HG02678 (cell line): ENCODE measurements at regions not wholly inside any gene's neighbourhood (a gene's known extent, or its start where the extent isn't known, plus 50 kb on each side); places are given as distances from the start of the nearest gene placed in this dataset.
"Not testable (repeated sequence)": the region's sequence is repeated elsewhere in the genome, so short reads cannot be mapped to it uniquely, and the experiment has no call there.

Experiments used
- ATAC-seq: cut with Tn5 transposase; IDR thresholded peaks from one replicate; pipeline ENCODE4 v1.9.1; 2021; ENCODE audit warnings: mild to moderate bottlenecking, moderate library complexity; ENCODE audit not compliant: unreplicated experiment

DNA sequence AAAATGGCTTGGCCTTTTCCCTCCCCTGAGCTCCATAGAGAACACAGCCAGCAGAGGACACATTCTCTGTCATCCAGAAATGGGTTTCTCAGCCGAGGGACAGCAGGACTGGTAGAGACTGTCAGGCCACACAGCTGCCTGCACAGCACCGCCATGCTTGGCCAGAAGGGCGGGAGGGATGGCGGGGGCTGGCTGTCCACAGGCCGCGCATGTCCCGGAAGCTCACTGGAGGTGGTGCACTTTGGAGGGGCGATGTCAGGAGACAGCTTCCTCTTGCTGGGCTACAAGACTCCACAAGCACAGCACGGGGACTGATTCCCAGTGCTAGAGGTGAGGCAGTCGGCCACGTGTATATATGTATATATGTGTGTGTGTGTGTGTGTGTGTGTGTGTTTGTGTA is 125.3 kb downstream of the GOLGA6L4 start:
- ATAC-seq = not testable (repeated sequence)

DNA sequence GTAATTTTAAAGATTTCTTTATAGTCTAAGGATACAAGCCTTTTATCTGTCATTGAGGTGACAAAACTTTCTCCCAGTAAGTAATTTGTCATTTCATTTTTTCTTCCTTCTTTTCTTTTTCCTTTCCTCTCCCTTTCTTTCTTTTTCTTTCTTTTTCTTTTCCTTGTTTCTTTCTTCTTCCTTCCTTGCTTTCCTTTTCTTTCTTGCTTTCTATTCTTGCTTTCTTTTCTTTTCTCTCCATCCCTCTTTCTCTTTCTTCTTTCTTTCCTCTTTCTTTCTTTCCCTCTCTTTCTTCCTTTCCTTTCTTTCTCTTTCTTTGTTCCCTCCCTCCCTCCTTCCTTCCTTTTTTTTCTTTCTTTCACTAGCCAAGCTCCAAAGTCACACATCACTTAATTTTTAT is 148.8 kb downstream of the GOLGA6L4 start:
- ATAC-seq = not testable (repeated sequence)

DNA sequence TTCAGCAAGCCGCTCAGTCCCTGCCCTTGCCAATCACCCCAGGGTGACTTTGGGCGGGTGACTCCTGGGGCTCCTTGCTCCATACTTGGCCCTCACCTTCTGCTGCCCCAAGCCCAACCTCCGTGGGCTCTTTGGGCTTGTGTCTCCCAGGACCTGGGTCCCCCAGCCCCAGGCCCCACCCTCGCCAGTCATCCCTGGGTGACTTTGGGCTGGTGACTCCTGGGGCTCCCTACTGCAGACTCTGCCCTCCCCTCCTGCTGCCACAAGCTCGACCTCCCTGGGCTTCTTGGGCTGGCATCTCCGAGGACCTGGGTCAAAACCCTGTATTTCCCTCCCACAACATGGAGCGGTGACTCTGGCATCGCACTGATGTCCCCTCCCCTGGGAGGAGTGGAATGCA is 151.5 kb downstream of the GOLGA6L4 start:
- ATAC-seq = no peak

DNA sequence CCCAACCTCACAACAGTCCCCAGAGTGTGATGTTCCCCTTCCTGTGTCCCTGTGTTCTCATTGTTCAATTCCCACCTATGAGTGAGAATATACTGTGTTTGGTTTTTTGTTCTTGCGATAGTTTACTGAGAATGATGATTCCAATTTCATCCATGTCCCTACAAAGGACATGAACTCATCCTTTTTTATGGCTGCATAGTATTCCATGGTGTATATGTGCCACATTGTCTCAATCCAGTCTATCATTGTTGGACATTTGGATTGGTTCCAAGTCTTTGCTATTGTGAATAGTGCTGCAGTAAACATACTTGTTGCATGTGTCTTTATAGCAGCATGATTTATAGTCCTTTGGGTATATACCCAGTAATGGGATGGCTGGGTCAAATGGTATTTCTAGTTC is 152.6 kb downstream of the GOLGA6L4 start:
- not testable (repeated sequence) for ATAC-seq

DNA sequence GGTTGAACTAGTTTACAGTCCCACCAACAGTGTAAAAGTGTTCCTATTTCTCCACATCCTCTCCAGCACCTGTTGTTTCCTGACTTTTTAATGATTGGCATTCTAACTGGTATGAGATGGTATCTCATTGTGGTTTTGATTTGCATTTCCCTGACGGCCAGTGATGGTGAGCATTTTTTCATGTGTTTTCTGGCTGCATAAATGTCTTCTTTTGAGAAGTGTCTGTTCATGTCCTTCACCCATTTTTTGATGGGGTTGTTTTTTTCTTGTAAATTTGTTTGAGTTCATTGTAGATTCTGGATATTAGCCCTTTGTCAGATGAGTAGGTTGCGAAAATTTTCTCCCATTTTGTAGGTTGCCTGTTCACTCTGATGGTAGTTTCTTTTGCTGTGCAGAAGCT is 153.1 kb downstream of the GOLGA6L4 start:
- not testable (repeated sequence) for ATAC-seq

DNA sequence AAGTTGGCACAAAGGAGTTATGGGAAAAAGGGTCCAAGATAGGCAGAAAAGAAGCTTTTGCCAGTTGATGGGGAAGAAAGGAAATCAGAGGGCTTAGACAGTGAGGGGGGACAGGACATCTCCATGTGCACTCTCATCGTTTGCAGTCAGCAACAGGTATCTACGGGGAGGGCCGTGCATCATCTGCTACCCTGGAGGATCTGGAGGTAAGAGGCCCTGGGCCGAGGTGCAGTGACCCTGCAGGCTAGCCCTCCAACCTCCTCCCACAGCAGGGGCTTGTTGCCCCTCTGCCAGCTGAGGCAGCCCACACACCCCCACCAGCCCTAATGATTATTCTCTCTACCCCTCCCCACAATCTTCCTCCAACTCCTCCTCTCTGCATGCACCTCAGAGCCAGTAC is 154.8 kb downstream of the GOLGA6L4 start:
- not testable (repeated sequence) for ATAC-seq

DNA sequence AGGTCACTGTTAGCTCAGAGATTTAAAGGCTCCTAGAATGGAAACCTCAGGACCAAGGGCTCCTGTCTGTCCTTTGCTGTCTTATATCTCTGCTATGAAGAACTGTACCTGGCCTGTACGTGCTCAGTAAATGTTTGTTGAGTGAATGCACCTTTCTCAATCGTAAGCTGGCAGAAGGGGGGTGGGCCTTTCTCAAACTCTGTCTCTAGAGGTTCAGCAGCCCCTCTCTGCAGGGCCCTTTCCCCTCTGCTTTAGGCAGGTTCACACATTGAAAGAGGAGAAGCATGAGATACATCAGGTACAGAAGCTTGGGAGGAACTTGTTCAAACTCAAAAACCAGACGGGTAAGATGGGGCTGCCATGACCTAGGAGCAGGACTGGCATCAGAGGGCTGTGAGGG is 155.6 kb downstream of the GOLGA6L4 start:
- no peak for ATAC-seq

DNA sequence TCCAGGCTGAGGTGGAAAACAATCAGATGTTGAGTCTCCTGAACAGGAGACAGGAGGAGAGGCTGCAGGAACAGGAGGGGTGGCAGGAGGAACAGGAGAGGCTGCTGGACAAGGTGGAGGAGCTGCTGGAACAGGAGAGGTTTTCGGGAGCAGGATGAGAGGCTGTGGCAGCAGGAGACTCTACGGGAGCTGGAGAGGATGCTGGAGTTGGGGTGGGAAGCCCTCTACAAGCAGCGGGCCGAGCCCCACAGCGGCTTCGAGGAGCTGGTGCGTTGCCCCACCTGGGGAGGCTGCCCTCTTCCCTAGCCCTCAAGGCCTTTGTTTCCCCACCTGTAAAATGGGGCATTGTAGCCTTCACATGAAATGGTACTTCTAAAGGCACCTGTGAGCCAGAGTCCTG is 156.4 kb downstream of the GOLGA6L4 start:
- not testable (repeated sequence) for ATAC-seq

DNA sequence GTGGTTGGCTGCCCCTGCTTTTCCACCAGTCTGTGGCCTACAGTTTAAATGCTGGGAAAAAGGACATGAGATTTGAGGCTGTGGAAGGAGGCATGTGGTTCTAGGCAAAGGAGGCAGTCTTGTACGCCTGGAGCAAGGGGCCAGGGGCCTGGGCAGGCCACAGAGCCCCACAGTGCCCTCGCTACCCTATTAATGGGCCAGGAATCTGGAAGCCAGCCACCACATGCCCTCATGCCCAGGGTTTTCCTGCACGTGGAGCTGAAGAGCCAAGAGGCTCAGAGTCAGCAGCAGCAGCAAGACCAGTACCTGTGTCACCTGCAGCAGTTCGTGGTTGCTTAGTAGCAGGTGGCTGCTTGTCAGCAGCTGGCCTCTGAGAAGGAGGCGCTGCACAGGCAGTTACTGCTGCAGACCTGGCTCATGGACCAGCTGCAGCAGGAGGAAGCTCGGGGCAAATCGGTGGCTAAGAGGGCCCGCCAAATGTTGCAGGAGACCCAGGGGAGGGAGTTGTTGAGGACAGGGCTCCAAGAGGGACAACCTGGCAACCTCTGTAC is 157.9 kb downstream of the GOLGA6L4 start:
- ATAC-seq = not testable (repeated sequence)

DNA sequence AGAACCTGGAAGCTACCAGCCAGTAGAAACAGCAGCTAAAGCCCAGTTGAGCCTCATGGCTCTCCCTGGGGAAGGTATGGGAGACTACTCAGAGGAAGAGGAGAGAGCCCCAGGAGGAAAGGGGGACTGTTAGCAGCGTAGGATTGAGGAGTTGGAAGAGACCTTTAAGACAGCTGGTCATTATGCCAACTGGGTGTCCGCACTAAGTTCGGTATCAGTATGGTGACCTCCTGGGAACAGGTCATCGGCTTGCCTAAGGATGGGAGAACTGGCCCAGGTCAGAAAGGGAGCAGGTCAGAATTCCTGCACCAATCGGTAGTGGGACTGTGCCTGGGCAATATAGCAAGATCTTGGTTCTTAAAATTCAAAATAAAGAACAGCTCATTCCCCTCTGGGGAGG is 158.4 kb downstream of the GOLGA6L4 start:
- not testable (repeated sequence) for ATAC-seq

DNA sequence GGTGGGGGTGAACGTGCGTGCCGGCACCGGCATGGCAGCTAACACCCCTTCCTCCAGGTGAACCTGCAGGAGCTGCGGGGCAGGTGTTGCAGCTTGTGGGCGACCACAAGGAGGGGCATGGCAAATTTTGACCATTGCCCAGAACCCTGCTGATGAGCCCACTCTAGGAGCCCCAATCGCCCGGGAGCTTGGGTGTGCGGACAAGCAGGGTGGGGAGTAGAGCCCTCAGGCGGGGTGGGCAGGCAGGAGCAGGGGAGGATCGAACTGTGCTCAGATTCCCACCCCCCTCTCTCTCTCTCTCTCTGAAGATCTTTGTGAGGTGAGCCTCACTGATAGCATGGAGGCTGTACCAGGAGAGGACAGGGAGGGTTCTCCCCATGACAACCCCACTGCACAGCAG is 159.8 kb downstream of the GOLGA6L4 start:
- ATAC-seq = not testable (repeated sequence)

DNA sequence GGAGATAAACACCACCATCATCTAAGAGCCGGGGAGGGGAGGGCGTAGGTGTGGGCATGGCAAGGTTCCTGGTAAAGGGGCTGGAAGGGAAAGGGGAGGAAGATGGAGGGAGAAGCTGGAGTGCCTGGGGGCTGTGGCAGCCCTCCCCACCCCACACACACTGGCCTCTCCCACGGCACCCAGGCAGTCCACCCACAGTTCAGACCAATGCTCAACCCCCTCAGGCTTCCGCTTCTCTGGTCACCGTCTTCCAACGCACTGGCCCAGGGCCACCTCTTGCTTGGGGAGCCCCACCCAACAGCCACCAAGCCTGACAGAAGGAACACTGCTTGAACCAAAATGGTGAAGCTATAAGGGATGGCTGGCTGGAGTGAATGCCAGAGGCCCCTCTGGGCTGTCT is 160.3 kb downstream of the GOLGA6L4 start:
- not testable (repeated sequence) for ATAC-seq

DNA sequence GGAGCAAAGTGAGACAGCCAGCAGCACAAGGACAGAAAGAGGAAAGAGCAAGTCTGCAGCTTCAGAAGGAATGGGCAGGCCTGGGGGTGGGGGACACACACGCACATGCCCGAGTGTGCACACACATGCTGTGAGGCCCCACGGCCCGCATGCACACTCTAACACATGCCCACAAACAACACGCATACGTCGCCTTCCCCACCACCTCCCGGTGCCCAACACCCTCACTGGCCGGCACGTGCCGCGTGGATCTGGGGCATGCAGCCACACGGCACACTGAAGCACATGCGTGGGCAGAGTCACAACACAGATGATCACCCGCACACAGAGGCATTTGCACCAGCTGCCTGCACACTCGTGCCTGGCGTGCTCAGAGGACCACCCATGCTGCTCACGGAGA is 161.5 kb downstream of the GOLGA6L4 start:
- ATAC-seq = not testable (repeated sequence)

DNA sequence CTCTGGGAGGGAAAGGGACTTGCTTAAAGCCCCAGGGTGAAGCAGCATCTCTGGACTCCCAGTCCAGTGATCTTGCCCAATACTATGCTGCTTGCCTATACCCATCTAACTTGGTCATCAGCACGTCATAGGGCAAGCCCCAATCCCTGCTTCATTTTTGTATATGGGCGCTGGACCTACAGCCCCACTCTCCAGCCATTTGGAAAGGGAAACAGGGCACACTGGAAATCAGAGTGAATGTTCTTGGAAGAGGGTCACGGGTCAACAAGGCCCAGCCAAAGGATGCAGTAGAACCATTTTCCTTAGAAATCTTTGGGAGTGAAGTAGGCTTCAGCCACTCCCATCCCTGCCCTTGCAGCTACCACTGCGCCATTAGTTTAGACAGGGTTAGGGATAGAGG is 162.5 kb downstream of the GOLGA6L4 start:
- not testable (repeated sequence) for ATAC-seq

DNA sequence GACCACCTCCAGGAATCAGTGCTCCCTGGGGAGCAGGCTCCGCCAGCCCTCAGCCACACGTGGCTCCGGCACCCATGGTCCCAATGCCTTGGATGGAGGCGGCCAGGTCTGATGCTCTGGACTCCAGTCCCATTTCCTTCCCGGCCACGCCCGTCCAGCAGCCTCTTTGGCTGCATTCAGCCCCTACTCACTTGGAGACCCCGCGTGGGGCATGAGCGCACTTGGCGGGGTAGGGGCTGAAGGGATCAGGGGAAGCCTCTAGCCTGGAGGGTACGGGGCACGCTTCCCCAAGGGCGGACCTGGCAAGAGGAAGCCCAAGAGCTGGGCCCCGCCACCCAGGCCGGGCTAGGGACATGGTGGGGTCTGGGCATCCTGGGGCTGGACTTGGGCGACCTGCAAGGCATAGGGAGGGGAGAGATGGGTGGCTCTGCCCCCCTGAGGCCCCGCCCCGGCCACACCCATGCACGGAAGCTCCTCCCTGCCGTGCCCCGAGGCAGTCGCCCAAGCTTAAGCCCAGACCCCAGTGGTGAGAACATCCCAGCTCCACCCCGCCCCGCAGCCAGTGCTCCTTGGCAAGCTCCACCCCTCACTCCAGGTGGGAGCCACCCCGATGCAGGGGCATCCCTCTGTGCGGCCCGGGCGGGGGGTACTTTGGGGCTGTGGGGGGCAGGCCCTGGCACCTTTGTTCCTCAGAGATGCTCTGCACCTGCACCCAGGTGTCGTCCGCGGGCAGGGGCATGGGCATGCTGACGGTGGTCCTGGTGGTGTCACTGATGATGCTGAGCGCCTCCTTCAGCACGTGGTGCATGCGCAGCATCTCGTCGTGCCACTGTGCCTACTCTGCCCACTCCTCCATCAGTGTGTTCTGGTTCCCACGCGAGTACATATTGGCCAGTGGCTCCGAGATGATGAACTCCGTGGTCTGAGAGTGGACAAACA is 163.5 kb downstream of the GOLGA6L4 start:
- no peak for ATAC-seq

DNA sequence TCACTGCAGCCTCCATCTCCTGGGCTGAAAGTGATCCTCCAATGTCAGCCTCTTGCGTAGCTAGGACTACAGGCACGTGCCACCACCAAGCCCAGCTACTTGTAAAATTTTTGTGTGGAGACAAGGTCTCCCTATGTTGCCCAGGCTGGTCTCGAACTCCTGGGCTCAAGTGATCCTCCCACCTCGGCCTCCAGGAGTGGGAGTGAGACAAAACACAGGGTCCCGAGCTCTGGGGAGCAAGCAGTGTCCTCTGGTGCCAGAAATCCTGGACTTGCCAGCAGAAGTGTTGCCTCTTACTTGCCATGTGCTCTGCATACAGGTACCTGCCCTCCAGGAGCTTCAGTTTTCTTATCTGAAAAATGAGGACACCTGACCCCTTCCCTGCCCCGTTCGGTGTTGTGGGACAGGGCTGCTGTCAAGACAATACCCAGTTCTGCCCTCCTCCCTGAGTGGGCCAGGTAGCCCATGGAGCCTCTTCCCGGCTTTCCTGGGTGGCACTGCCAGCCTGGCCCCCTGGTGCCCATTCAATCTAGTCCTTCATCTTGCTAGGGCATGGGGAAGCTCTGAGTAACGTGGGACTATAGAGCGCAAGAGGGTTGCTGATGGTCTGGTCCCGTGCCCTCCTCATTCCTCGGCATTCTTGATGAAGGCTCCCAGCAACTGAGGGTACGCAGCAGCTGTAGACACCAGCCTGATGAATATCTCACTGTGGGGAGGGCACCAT is 164.6 kb downstream of the GOLGA6L4 start:
- no peak for ATAC-seq

DNA sequence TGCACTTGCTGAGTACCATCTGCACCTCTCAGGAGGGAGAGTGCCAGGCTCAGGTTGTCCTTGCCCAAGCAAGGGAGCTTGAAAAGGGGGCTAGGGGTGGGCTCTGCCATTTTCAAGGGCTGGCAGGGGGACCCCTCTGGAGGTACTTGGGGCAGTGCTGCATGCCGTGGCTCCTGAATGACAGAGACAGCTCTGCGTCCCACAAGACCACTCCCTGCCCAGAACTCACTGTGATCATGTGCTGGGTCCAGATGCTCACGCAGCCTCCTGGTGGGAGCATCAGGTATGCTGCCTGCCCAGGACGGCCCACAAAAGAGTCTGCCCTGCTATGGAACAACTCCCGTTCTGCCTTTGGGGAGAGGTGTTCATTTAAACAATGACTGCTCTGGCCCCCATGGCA is 165.2 kb downstream of the GOLGA6L4 start:
- ATAC-seq = no peak

DNA sequence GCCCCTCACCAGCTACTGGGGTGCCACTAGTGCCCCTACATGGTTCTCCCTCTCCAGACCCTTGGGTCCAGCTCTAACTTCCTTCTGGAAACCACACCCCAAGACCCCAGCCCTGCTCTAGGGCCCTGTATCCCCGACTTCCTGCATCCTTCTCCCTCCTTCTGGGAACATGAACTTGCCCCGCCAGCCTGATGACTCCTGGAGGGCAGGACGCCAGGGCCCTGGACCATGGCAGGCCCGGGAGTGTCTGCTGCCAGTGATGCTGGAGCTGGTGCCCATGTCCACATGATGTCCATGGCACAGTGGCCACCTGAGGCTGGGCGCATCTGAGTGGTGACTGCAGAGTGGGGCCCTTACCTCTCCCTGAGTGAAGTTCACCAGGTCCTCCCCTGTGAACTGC is 165.9 kb downstream of the GOLGA6L4 start:
- not testable (repeated sequence) for ATAC-seq

DNA sequence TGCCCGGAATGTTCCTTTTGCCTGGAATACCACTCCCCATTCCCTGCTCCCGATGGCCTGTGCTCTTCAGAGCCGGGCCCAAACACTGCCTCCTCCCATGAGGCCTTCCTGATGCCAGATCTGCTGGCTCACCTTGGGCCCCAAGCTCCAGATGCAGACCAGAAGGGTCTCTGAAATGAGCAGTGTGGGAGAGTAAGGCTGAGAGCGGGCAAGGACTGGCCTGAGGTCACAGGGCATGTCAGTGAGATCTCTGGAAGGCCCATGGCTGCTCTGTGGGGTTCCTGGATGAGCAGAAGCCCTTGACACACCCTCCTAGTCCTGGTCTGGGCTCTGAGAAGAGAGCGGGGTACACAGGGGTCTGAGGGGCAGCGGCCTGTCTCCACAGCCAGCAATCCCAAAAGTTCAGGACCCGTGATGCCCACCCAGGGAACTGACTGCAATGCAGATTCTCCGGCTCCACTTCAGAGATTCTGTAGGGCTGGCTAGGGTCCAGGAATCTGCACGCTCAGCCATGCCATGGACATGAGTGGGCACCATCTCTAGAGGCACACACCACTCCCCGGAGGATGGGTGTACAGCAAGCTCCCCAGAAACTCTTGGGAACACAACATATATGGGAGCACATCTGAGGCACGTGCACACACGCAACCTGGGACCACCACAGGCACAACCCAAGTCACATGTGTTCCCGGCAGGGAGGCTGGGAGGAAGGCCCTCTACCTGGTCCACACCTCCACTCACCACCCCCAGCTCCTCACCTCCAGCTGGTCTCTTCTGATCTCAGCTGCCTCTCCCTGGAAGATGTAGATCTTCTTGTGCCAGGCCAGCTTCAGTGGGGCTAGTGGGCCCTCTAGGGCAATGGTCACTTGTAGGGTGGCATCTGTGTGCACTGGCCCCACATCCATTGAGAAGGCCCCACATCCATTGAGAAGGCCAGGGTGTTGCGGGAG is 166.6 kb downstream of the GOLGA6L4 start:
- not testable (repeated sequence) for ATAC-seq

DNA sequence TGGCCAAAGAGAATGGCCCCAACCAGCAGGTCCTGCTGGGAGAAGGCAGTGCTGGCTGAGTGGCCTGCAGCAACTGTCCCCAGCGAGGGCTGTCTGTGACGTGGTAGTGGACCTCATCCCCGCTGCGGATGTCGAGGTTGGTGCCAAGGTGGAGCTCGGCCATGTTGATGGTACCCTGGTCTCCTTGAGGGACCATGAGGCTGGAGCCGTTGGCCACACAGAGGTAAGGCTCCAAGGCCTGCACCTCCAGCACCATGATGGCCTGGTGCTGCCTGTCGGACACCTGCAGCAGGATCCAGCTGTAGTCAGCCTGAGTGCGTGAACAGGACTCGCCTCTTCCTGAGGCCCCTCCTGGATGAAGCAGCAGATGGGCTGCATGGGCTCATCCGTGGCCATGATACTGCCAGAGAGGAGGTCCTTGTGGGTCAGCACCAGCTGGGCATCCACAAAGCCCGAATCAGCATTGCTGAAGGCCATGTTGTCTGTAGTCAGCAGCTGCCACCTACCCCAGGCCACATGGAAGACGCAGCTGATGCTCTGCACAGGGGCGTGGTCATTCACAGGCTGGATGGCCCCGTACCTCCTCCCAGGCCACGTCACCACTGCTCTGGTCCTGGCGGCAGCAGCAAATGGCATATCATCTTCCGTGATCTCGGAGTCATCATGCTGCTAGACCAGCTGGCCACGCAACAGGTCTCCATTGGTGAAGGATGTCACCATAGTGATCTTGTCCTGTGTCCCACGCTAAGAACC is 167.5 kb downstream of the GOLGA6L4 start:
- ATAC-seq = no peak
